ENCODE measurements at regions not wholly inside any gene's neighbourhood (a gene's known extent, or its start where the extent isn't known, plus 50 kb on each side); places are given as distances from the start of the nearest gene placed in this dataset.

- no peak for DNase-seq
Measured at GRCh38 chr3:124381575-124382333, 348.5 kb upstream of the UMPS start.

GRCh38 chr3:124383051-124383450 is 347.2 kb upstream of the UMPS start:
- no peak for DNase-seq

- no peak for DNase-seq
Measured at GRCh38 chr3:124383846-124384466, 346.3 kb upstream of the UMPS start.

- DNase-seq: no peak
Measured at GRCh38 chr3:124384527-124384926, 345.7 kb upstream of the UMPS start.

- DNase-seq: no peak
Measured at GRCh38 chr3:124385996-124386395, 344.3 kb upstream of the UMPS start.

GRCh38 chr3:124386996-124387595 is 343.2 kb upstream of the UMPS start:
- DNase-seq: no peak

- DNase-seq: no peak
Measured at GRCh38 chr3:124391774-124392173, 338.5 kb upstream of the UMPS start.

GRCh38 chr3:124393340-124393739 is 336.9 kb upstream of the UMPS start:
- DNase-seq: no peak

GRCh38 chr3:124395162-124395561 is 335.1 kb upstream of the UMPS start:
- DNase-seq: no peak

- DNase-seq: no peak
Measured at GRCh38 chr3:124395584-124396338, 334.5 kb upstream of the UMPS start.

- no peak for DNase-seq
Measured at GRCh38 chr3:124396339-124396950, 333.8 kb upstream of the UMPS start.

- DNase-seq: no peak
Measured at GRCh38 chr3:124397088-124397487, 333.2 kb upstream of the UMPS start.

GRCh38 chr3:124398594-124398993 is 331.7 kb upstream of the UMPS start:
- no peak for DNase-seq

- no peak for DNase-seq
Measured at GRCh38 chr3:124401843-124402242, 328.4 kb upstream of the UMPS start.

- DNase-seq: no peak
Measured at GRCh38 chr3:124402791-124403190, 327.5 kb upstream of the UMPS start.

- DNase-seq: no peak
Measured at GRCh38 chr3:124404621-124405020, 325.6 kb upstream of the UMPS start.

- no peak for DNase-seq
Measured at GRCh38 chr3:124407260-124407659, 323.0 kb upstream of the UMPS start.

GRCh38 chr3:124409650-124410275 is 320.5 kb upstream of the UMPS start:
- no peak for DNase-seq

- no peak for DNase-seq
Measured at GRCh38 chr3:124410471-124410870, 319.8 kb upstream of the UMPS start.

- DNase-seq: no peak
Measured at GRCh38 chr3:124411728-124412127, 318.5 kb upstream of the UMPS start.

- DNase-seq: no peak
Measured at GRCh38 chr3:124412644-124413043, 317.6 kb upstream of the UMPS start.

GRCh38 chr3:124413393-124413792 is 316.9 kb upstream of the UMPS start:
- DNase-seq: no peak
